Large intestine (tissue), 3 donors: ENCODE measurements at regions not wholly inside any gene's neighbourhood (a gene's known extent, or its start where the extent isn't known, plus 50 kb on each side); places are given as distances from the start of the nearest gene placed in this dataset.
A peak's percentile ranks its signal among the peaks of the same experiment; 100 is the strongest.

Experiments used
- DNase-seq, 2 donors: peaks; one replicate each; pipeline versions ENCODE4 v3.0.0 to v3.0.0-alpha.2; 2013
- H3K27ac ChIP-seq: one replicate; pipeline ENCODE4 v1.5.1; 2013; ENCODE audit warnings: low read length
- H3K27me3 ChIP-seq: 2 replicates; pipeline ENCODE4 v1.6.1; 2013; ENCODE audit warnings: low read length; ENCODE audit not compliant: control insufficient read depth, insufficient read depth
- H3K36me3 ChIP-seq: 2 replicates; pipeline ENCODE4 v1.6.1; 2013; ENCODE audit warnings: low read length; ENCODE audit not compliant: control insufficient read depth, insufficient read depth
- H3K4me1 ChIP-seq: one replicate; pipeline ENCODE4 v1.6.1; 2013; ENCODE audit warnings: low read length; ENCODE audit not compliant: control insufficient read depth, insufficient read depth
- H3K4me3 ChIP-seq: one replicate; pipeline ENCODE4 v1.5.1; 2013; ENCODE audit warnings: low read length
- H3K9me3 ChIP-seq: one replicate; pipeline ENCODE4 v1.6.1; 2013; ENCODE audit warnings: mild to moderate bottlenecking, low read depth, low read length, moderate library complexity; ENCODE audit not compliant: control insufficient read depth
- WGBS: methylation state at CpG from one replicate; pipeline ENCODE4 v1.1.5; 2013; ENCODE audit warnings: low lambda C conversion rate; ENCODE audit not compliant: insufficient coverage; 5-methylcytosine and 5-hydroxymethylcytosine counted together

DNA sequence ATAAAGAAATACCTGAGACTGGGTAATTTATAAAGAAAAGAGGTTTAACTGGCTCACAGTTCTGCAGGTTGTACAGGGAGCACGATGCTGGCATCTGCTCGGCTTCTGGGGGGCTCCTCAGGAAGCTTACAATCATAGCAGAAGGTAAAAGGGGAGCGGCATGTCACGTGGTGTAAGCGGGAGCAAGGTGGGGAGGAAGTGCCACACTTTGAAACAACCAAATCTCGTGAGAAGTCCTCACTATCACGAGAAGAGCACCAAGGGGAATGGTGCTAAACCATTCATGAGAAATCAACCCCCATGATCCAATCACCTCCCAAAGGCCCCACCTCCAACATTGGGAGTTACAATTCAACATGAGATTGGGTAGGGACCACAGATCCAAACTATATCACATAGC, 67.7 kb downstream of the AKR1B1 start:
- no CpG with 5 or more reads among the region's 7 CpGs for WGBS
- Histone ChIP-seq H3K4me3 (no peak overlapping the region), H3K27me3 (no peaks in the 10 kb centered on the region), H3K4me1 (no peaks in the 10 kb centered on the region), H3K9me3 (no peaks in the 10 kb centered on the region), H3K27ac (no peak overlapping the region), H3K36me3 (no peaks in the 10 kb centered on the region)
- DNase-seq: no peak

DNA sequence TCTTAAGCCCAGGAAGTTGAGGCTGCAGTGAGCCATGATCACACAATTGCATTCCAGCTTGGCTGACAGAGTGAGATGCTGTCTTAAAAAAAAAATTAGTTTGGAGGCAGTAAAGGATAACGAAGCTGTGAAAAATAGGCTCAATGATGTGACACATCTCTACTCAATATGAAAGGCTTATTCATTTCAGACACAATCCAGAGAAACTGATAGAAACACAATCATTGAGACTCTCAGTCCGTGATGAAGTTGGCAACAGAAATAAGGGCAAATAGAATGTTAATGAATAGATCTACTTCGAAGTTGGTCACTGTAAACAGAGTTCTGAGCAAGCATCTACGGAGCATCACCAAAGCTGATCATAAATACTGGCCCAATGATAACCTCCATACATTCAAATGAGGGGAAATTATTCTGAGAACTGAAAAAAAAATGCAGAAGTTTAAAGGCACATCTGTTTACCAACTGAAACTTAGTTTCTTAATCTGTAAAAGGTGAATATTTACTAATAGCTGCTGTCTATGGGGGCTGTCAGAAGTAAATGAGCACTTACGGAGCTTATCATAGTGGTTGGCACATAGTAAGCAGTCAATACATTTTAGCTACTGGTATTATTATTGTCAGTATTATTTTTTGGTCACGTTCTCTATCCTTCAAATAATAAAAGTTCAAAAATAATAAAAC, 70.4 kb downstream of the AKR1B1 start:
- no peak for DNase-seq
- H3K4me3 ChIP-seq: no peak overlapping the region
- H3K36me3 ChIP-seq: no peaks in the 10 kb centered on the region
- no peaks in the 10 kb centered on the region for H3K4me1 ChIP-seq
- H3K9me3 ChIP-seq: no peaks in the 10 kb centered on the region
- H3K27me3 ChIP-seq: no peaks in the 10 kb centered on the region
- H3K27ac ChIP-seq: no peak overlapping the region
- WGBS: 100% methylated on average over 2 of the region's 6 CpGs

DNA sequence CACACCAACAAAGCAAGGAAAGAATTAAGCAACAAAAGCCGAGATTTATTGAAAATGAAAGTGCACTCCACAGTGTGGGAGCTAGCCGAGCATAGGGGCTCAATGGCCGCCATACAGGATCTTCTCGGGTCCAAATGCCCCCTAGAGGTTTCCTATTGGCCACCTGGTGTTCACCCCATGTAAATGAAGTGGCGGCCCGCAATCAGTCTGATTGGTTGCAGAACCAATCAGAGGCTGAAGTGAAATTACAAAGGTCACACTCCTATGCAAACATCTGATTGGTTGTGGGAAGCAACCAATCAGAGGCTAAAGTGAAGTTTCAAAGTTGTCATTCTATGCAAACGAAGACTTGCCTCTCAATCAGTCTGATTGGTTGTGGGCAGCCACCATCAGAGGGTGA, 61.8 kb upstream of the SLC35B4 start:
- H3K4me3 ChIP-seq: no peak overlapping the region
- no CpG with 5 or more reads among the region's 7 CpGs for WGBS

DNA sequence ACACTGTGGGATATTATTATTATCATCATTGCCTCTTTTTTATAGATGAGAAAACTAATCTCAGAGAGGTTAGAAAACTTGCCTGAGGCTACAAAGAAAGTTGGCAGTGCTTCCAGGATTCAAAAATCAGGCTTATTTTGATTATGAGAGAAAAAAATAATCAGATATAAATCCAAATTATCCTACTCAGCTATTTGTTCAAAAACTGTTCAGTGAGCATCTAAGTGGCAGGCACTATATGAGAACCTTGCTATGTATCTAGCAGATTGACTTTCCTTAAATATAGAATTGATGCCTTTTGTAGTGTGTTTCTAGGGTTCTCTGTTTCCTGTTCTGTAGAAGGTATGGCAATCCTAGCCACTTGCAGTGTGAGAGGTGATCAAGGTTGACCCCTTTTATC, 60.0 kb upstream of the SLC35B4 start:
- DNase-seq: no peak
- H3K9me3 ChIP-seq: peaks cover 3% of the 10 kb centered on the region
- H3K27ac ChIP-seq: no peak overlapping the region
- H3K27me3 ChIP-seq: no peaks in the 10 kb centered on the region
- peaks cover 12% of the 10 kb centered on the region for H3K4me1 ChIP-seq
- no peaks in the 10 kb centered on the region for H3K36me3 ChIP-seq
- no peak overlapping the region for H3K4me3 ChIP-seq

More for the DNA sequence above, 61.8 kb upstream of the SLC35B4 start:
- H3K36me3 ChIP-seq: no peaks in the 10 kb centered on the region
- DNase-seq: no peak
- H3K4me1 ChIP-seq: peaks cover 10% of the 10 kb centered on the region
- no peaks in the 10 kb centered on the region for H3K27me3 ChIP-seq
- H3K27ac ChIP-seq: no peak overlapping the region
- peaks cover 3% of the 10 kb centered on the region for H3K9me3 ChIP-seq

DNA sequence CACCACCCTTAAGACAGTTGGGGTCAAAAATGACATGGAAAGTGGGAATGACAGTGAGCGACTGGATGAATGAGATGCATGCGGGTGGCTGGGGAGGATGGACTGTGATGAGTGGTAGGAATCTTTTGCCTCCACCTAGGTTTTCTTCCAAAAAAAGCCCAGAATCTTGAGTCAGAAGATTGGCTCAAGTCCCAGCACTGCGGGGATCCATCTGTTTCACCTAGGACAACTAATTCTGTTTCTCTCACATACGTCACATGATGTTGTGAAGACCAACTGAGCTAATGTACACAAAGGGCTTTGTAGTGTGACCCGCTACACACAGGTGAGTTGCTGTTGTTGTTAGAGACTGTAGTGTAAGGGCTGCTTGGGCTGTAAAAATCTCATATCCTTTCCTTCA, 58.5 kb upstream of the SLC35B4 start:
- no peak overlapping the region for H3K4me3 ChIP-seq
- H3K27ac ChIP-seq: no peak overlapping the region
- DNase-seq: no peak
- H3K4me1 ChIP-seq: peaks cover 12% of the 10 kb centered on the region
- no peaks in the 10 kb centered on the region for H3K27me3 ChIP-seq
- H3K36me3 ChIP-seq: no peaks in the 10 kb centered on the region
- WGBS: no CpG with 5 or more reads among the region's 5 CpGs
- H3K9me3 ChIP-seq: peaks cover 3% of the 10 kb centered on the region

DNA sequence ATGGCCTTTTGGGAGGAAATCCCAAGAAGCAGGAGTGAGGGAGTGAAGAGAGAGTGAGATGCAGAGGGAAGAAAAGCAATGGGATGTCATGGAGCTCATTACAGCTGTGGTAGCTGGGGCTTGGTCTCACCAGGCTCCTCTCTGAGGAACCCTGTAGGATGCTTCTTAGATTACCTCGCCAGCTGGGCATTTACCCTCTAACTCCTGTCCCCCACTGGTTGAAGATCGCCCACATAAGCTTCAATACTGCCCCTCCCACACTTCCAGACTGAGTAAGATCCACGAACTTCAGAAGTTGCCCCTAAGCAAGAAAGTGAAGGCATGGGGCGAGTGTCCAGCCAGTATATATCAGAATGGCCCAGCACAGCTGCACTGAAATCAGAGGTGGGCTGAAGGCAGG, 58.1 kb upstream of the SLC35B4 start:
- WGBS: no CpG with 5 or more reads among the region's 4 CpGs
- Histone ChIP-seq H3K9me3 (peaks cover 3% of the 10 kb centered on the region), H3K4me3 (no peak overlapping the region), H3K27me3 (no peaks in the 10 kb centered on the region), H3K27ac (peak overlapping the region; percentile 50), H3K4me1 (peaks cover 12% of the 10 kb centered on the region), H3K36me3 (no peaks in the 10 kb centered on the region)
- DNase-seq: no peak

DNA sequence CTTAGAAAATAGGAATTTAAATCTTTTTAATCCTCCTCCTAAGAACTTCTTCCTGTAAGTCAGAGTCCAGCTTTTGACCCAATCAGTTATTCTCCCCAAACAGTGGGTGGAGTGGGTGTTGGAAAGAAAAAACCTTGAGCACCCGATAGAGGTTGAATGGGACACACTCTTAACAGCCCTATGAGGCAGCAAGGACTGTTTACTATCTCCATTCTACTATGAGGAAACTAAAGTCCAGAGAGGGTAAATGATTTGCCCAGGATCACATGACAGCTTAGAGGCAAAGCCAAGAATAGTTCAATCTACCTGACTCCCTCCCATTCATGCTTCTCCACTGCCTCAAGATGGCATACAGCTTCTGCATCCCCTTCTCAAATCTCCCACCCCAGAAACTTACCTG, 57.6 kb upstream of the SLC35B4 start:
- Histone ChIP-seq H3K27me3 (no peaks in the 10 kb centered on the region), H3K27ac (peak overlapping the region; percentile 54), H3K4me3 (no peak overlapping the region), H3K4me1 (peaks cover 16% of the 10 kb centered on the region), H3K9me3 (peaks cover 3% of the 10 kb centered on the region), H3K36me3 (no peaks in the 10 kb centered on the region)
- WGBS: 17% methylated on average over 1 of the region's 1 CpG
- DNase-seq: peak; percentile 74 to 88

DNA sequence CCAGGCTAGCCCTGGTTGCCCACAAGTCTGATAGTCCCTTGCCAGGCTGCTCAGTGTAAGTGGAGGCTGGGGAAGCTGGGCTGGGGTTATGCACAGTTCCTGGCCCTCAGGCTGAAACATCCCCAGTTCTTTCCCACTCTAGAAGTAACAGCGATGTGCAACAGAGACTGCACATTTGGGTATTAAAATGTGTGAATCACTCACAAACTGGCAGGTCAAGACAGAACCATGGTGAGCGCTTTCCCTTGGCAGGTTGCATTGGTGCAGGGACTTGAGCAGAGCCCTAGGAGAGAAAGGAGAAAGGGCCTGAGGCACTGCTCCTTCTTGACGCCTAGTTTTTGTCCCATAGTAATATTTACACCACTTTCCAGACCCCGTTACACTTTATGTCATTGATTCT, 56.1 kb upstream of the SLC35B4 start:
- Histone ChIP-seq H3K27ac (no peak overlapping the region), H3K9me3 (peaks cover 3% of the 10 kb centered on the region), H3K4me3 (no peak overlapping the region), H3K36me3 (no peaks in the 10 kb centered on the region), H3K4me1 (peaks cover 25% of the 10 kb centered on the region), H3K27me3 (no peaks in the 10 kb centered on the region)
- no peak for DNase-seq
- WGBS: 100% methylated on average over 1 of the region's 4 CpGs

DNA sequence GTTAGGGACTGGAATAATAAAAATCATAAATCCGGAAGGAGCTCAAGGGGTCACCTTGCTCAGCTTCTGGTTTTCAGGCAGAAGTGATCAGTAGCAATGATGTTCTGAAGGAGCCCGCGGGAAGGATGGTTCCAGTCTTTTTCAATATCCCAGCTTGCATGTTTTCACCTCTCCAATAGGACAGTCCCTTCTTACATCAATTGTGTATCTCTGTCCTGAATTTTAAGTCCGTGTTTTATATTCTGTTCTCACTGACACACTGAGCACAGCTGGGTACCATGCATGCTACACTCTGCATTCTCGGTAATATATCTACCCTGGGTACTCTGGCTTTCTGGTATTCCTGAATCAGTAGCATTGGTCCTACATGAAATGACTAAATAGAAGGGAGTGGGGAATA, 55.2 kb upstream of the SLC35B4 start:
- WGBS: 95% methylated on average over 4 of the region's 5 CpGs
- H3K27ac ChIP-seq: no peak overlapping the region
- H3K9me3 ChIP-seq: peaks cover 3% of the 10 kb centered on the region
- no peak for DNase-seq
- no peaks in the 10 kb centered on the region for H3K27me3 ChIP-seq
- H3K36me3 ChIP-seq: no peaks in the 10 kb centered on the region
- H3K4me3 ChIP-seq: no peak overlapping the region
- H3K4me1 ChIP-seq: peaks cover 25% of the 10 kb centered on the region

DNA sequence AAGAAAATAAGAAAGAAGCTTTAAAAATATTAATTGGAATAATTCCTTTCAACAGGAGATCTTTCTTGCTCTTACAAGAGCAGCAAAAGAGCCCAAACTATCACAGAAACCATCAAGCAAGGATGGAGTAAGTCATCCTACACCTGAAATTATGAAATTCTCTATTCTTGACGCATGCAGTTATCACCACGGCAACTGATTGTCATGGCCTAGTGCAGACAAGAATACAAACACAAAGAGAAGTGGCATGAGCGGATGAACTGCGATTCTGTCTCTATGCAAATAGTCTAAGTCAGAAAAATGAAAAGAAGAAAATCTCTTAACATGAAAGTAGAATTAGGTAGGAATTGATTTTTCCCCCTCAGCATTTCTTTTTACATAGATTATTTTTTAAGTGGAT, 54.8 kb upstream of the SLC35B4 start:
- H3K4me3 ChIP-seq: no peak overlapping the region
- no peak for DNase-seq
- H3K27ac ChIP-seq: no peak overlapping the region
- no peaks in the 10 kb centered on the region for H3K27me3 ChIP-seq
- peaks cover 3% of the 10 kb centered on the region for H3K9me3 ChIP-seq
- peaks cover 25% of the 10 kb centered on the region for H3K4me1 ChIP-seq
- no peaks in the 10 kb centered on the region for H3K36me3 ChIP-seq
- 79% methylated on average over 4 of the region's 4 CpGs for WGBS

DNA sequence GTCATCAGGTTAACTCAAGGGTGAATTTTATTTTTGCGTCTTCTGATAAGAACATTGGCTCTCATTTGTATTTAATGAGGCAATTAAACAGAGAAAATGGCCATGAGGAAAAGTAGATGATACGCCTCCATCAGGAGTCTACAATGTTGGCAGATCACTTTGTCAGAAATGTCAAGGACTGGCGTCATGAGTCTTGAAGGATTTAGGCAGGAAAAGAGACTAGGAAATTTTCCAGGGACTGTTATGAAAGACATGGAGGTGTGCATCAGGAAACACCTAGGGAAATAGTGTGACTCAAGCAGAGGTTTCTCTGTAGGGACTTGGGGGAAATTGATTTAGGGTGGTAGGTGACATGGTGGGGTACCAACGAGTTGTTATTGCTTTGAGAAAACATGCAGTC, 53.4 kb upstream of the SLC35B4 start:
- no peak overlapping the region for H3K4me3 ChIP-seq
- H3K9me3 ChIP-seq: peaks cover 3% of the 10 kb centered on the region
- no peak overlapping the region for H3K27ac ChIP-seq
- H3K36me3 ChIP-seq: no peaks in the 10 kb centered on the region
- peaks cover 25% of the 10 kb centered on the region for H3K4me1 ChIP-seq
- H3K27me3 ChIP-seq: no peaks in the 10 kb centered on the region
- WGBS: 83% methylated on average over 2 of the region's 4 CpGs
- DNase-seq: no peak
